Stimulated activated CD8-positive, alpha-beta memory T cell treated with anti-CD3 and anti-CD28 coated beads, Interleukin-4, amount 100 ng/mL, for 4 hours (primary cell): ENCODE measurements at regions not wholly inside any gene's neighbourhood (a gene's known extent, or its start where the extent isn't known, plus 50 kb on each side); places are given as distances from the start of the nearest gene placed in this dataset.
A peak's percentile ranks its signal among the peaks of the same experiment; 100 is the strongest.
"Not testable (repeated sequence)": the region's sequence is repeated elsewhere in the genome, so short reads cannot be mapped to it uniquely, and the experiment has no call there.

Source experiments
- DNase-seq, 2 donors: peaks; one replicate each; pipeline ENCODE4 v3.0.0-alpha.2; 2020; ENCODE audit warnings: low read depth in 2 of 2, low spot score in 1 of 2

DNA sequence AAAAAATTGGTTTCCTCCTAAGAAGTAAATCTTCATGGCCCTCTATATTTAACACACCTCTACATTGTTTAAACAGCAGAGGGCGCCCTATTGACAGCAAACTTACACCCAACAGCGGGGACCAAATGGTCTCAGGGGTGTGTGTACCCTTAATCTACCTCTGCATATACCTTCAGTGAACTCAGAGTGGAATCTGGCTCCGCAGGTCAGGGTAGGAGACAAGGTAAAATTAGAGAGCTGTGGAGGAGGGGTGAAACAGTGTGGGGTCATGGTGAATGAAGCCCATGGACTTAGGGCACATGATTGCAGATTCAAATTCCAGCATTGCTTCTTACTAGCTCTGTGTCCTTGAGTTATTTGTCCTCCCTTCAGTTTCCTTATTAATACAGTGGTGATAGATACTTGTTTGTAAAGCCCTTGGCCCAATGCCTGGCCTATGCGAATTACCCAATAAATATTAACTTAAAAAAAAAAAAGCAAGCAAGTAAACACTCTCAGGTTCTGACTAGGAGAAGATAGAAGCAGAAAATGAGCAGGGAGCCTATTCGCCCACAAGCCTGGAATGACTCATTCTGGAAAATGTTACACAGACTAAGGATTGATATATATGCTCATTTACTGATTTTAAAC, 122.9 kb downstream of the CAVIN4 start:
- DNase-seq: no peak

DNA sequence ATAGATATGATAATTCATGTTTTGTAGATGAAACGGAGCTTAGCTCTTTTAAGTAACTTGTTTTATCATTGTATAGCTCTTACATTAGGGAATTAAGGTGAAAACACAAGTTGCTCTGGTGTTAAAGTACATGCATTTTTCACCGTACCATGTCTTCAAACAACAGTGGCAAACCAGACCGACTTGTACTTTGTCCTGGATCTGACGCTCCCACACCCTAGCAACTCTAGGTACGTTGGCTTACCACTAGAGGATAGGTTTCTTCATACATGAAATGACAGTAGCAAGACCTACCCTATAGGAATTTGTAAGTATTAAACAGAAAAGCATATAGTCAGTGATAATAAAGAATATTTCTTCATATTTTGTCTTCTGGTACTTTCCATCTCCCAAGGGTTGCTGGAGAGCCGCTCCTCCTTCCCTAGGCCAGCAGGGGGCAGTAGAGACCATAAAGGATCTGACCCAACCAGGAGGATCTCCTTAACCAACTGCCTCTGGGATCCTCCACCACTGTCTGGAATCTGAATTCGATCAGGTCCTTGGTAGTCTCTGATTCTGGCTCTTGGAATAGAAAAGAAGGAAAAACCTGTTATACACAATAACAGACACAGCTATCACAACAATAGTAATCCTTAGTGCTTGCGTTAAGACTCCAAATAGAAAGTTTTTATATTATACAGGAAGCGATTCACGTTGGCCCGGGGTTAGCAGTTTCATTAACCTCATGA, 136.7 kb downstream of the CAVIN4 start:
- DNase-seq: peak in 1 of 2 donors; percentile 1

DNA sequence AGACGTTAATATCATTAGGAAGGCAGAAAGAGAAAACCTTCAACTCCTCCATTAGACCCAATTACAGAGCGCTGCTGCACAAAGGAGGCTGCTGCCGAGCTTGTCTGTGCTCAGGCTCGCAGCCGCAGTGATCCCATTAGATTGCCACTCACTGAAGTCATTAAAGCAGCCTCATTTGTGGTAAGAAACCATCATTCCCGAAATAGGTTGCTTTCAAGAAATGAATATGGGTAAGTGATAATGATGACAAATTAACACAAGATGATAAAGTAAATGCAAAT, 137.2 kb downstream of the CAVIN4 start:
- DNase-seq: no peak

DNA sequence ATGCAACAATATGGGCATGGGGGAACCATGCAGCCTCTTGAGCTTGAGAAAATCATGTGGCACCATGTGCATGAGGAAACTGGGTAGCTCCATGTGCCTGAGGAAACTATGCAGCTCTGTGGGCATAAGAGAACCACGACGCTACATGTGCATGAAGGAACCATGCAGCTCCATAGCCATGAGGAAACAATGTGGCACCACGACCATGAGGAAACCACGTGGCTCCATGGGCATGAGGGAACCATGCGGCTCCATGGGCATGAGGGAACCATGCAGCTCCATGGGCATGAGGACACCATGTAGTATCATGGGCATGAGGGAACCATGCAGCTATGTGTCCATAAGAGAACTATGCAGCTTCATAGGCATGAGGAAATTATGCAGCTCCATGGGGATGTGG, 140.8 kb downstream of the CAVIN4 start:
- DNase-seq: no peak

DNA sequence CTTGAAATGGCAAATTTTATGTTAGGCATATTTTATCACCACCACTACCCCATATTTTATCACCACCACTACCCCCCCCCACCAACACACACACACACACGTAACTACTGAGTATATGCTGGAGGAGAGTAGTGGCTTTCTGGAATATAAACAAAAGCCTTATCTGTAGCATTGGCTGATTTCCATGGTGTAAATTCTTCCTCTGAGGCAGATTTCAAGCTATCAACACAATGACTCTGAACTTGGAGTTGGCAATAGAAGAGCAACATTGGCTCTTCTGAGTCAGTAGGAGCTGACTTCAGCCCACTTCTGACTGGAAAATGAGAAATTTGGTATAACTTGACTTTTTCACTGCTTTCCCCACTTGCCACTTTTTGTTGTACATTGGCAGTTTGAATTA, 143.0 kb downstream of the CAVIN4 start:
- no peak for DNase-seq

DNA sequence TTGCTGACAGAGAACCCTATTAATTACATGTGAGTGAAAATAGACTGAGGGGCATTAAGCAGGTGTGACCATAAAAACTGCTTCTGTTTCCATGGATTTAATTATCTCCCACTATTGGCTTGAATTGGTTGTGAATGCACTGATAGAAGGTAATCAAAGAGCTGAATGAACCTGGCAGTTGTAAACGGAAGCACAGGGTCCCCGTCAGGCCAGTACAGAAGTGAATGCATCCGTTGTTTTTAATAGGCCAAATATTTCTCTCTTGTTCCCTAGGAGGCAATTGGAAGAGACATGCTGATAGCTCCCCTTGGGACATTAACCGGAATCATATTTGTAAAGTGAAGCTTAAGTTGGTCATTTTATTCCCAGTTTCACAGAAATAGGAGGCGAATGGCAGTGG, 147.0 kb downstream of the CAVIN4 start:
- no peak for DNase-seq

DNA sequence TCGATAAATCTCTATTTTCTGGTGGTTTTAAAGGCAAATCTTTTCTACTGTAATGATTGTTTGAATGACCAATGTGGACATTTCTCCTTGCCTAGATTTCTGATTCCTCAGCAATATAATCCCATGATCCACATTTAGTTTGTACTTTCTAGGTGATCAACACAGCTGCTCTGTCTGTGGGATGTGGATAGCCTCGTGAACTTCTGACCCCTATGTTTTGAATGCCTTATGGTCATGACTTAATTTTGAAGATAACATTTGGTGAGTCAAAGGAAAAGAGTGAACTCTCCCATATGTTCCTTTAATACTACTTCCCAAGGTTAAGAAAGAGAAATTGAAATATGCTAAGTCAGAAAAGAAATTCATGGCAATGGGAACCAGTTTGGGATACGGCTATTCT, 147.5 kb downstream of the CAVIN4 start:
- DNase-seq: no peak

DNA sequence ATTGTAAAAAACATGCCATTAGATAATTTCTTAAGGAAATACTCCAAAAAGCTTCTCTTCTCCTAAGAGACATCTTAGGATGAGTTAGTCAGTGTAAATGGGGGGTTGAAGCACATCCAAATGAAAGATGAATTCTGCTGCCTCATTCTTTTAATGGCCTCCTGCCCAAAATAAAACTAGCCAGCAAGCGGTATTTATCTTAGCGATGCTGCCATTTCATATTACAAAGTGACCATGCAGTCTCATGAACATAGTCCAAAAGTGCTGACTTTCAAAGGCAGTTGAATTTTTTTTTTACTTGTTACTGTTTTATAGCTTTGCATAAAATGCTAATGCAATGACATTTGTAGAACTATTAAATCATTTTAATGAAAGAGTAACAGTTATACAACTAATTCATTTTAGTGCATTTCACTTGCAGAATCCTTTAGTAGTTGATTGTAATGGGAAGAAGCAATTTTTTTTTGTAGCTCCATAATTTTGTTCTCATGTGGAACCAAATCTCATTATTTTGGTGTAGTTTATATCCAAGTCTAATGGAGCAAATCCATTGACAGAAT, 151.5 kb downstream of the CAVIN4 start:
- no peak for DNase-seq

DNA sequence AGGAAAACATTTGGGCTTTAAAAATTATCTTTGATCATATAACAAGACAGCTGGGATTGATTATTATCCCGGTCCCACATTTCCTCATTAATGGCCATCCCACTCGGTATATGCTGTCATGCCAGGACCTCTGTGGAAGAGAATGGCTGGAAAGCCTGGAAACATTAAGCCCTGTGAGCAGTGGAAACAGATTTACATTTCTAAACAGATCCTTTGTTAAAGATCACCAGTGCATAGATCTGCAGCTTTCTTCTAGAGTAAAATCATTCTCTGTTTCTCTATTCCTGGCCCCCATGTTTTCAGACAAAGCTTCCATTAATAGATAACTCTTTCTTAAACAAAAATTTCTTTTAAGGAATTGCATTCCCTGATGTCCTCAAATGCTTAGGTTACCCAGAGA, 152.2 kb downstream of the CAVIN4 start:
- DNase-seq: no peak

DNA sequence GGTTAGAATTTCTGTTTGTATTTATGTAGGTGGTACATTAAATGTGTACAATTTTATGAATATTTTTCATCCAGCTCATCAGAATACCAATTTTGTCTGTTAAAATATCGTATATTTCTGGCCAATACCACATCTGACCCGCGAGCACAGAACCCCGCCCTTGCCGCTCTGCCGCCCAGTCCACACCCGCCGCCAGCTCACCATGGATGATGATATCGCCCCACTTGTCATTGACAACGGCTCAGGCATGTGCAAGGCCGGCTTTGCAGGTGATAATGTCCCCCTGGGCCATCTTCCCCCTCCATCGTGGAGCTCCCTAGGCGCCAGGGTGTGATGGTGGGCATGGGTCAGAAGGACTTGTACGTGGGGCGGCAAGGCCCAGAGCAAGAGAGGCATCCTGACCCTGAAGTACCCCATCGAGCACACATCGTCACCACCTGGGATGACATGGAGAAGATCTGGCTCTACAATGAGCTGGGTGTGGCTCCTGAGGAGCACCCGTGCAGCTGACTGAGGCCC, 153.2 kb downstream of the CAVIN4 start:
- no peak for DNase-seq

DNA sequence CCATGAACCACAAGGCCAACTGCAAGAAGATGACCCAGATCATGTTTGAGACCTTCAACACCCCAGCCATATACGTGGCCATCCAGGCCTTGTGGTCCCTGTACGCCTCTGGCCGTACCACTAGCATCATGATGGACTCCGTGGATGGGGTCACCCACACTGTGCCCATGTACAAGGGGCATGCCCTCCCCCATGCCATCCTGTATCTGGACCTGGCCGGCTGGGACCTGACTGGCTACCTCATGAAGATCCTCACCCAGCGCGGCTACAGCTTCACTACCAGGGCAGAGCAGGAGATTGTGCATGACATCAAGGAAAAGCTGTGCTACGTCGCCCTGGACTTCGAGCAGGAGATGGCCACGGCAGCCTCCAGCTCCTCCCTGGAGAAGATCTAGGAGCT, 153.7 kb downstream of the CAVIN4 start:
- no peak for DNase-seq

DNA sequence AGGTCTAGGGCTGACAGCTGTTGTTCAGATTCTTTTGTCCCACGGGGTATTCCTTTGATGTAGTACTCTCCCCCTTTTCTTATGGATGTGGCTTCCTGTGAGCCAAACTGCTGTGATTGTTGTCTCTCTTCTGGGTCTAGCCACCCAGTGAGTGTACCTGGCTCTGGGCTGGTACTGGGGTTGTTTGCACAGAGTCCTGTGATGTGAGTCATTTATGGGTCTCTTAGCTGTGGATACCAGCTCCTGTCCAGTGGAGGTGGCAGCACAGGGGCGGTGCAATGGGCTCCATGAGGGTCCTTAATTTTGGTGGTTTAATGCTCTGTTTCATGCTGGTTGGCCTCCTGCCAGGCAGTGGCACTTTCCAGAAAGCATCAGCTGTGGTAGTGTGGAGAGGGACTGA, 161.3 kb downstream of the CAVIN4 start:
- no peak for DNase-seq

DNA sequence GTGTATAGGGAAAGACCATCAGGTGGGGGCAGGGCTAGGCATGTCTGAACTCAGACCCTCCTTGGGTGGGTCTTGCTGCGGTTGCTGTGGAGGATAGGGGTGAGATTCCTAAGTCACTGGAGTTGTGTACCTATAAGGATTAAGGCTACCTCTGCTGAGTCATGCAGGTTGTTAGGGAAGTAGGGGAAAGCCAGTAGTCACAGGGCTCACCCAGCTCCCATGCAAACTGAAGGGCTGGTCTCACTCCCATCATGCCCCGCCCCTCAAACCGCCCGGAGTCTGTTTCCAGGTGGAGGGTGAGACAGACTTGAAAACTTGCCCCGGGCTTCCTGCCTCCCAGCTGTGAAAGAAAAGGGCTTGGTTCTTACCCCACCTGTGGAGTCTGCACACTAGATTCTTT, 161.8 kb downstream of the CAVIN4 start:
- no peak for DNase-seq

DNA sequence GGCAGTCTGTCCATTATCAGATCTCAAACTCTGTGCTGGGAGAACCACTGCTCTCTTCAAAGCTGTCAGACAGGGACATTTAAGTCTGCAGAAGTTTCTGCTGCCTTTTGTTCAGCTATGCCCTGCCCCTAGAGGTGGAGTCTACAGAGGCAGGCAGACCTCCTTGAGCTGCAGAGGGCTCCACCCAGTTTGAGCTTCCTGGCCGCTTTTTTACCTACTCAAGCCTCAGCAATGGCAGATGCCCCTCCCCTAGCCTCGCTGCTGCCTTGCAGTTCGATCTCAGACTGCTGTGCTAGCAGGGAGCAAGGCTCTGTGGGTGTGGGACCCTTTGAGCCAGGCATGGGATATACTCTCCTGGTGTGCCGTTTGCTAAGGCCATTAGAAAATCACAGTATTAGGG, 171.1 kb downstream of the CAVIN4 start:
- not testable (repeated sequence) for DNase-seq

DNA sequence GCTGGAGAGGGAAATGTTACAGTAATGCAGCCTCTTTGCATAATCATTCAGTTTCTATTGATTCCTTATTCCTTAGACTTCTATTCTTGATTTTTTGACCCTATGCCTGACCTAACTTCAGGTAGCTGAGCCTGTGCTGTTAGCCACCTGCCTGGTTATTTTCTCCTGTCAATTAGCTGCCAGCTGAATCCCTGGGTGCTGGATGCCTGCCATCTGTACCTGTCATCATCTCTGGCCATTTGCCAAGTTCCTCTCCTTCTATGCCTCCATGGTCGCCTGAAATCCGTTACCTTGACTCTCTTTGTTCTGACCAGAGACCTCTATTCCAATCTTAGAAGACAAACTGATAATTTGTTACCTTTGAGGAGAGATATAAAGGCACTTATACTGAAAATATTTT, 178.3 kb downstream of the CAVIN4 start:
- no peak for DNase-seq

DNA sequence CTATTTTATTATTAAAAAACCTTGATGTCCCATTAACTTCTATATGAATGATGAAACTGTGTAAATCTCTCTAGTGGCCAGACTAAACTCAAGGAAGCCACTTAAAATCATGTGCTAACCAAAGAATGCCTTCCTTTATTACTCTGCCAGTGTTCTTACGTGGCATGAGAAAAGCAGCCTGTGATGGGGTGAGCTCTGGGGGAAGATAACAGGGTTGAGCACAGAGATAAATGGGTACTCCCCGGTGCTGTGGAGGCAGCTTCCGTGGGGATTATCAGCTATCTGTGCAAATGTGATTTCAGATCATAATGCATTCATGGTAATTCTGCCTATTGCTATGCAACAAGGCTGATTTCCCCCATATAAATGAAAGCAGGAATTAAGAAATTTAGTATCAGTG, 181.3 kb downstream of the CAVIN4 start:
- no peak for DNase-seq

DNA sequence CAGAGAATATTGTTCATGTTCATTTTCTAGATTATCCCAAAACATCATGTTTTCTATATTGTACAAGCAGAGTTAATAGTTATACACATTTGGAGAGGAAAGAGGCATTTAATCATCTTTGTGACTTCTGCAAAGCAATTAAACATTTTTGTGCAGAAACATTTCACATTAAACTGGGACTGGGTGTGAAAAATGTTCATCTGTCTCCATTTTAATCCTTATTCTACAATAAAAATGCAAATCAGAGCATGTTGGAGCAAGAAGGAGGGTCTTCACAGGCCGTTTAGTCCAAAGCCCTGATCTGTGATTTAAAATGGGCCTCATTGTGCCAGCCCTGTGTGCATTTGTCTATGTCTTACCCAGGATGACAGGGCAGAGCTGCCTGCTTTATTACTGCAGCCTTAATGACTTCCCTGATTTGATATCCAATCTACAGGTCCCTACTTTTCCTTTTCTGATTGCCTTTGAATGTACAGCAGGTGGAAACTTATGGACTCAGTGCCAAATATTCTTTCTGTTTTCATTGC, 183.5 kb downstream of the CAVIN4 start:
- DNase-seq: no peak

DNA sequence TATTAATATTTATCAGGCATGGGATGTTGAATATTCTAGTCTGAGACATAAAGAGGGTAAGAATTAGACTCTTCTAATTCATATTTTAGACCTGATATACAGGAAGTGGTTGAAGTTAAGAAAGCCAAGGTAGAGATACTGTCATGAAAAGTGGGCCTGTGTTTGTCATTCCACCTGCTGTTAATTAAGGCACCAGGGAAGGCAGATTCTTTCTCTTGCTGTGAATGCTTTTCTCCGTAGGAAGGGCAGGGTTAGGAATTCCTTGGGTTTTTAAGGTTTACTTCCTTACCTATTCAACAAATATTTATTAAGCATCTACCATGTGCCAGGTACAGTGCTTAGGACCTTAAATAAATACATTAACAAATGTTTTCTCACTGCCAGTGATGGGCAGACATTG, 196.4 kb downstream of the CAVIN4 start:
- no peak for DNase-seq

DNA sequence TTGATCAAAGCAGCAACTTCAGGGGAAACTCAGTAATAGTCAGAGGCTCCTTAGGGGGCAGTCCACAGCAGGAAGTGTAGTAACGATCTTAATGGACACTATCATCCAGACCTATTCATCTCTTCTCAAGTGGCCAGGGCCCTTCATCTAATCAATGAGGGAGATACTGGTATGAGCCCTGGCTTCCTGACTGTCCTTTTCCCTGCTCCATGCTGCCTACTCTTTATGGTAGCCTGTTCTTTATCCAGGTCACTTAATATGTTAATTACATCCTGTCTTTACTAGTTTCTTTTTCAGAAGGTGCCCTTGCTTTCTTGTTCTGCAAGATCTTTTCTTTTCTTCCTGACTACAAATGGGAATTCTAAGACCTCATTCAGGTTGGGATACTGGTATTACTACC, 197.1 kb downstream of the CAVIN4 start:
- DNase-seq: no peak

DNA sequence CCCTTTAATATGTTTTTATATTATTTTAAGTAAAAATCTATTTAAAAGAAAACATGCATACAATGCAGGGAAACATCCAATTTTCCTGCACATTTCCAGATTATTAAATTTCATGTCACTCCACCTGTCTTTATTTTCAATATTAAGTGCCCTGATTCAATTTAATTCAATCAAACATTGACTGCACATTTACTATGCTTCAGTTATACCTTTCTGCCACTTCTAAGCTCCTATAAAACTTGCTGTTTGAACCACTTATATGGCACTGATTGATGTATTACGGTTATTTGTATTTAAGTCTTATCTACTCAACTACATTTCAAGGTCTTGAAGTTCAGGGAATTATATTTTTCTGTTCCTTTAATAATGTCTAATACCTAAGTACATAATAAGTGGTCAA, 198.0 kb downstream of the CAVIN4 start:
- DNase-seq: no peak

DNA sequence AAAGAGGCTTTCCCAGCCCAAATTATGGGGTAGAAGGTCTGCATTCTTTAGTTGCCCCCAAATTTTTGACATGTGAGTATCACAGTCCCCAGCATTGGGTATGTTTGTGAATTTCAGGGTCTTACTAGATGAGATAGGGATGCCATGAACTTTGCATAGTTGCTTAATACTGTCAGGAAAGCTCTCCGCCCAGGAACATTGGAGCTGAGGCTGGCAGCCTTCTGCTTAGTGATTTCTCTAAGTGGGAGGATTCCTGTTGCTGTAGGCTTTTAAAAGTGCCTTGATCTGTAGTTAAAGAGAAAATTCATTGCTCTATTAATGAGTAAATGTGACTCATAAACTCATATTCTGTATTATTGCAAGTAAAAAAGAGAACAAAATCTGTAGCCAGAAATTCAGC, 206.9 kb downstream of the CAVIN4 start:
- no peak for DNase-seq

DNA sequence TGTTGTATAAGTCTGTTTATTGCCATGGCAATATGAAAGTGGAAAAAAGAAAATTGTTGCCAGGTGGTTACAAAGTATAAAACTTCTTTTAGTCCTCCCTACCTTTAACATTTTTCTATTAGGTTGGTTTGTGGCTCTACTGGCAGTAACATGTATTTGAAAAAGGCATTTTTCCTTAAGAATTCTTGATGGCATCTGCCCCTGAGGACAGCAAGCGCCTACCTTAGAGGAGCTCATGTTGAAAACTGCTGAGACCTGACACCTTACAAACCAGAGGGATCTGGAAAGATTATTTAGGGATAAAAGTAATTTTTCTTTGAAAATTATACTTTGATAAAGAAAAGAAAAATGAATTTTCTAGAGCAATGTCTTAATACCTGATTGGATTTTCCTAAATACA, 208.1 kb downstream of the CAVIN4 start:
- DNase-seq: no peak
